Panc1 (cell line): ENCODE measurements at regions not wholly inside any gene's neighbourhood (a gene's known extent, or its start where the extent isn't known, plus 50 kb on each side); places are given as distances from the start of the nearest gene placed in this dataset.

Experiments
- CTCF ChIP-seq: fragments of 450-650 bp; IDR thresholded peaks from 2 replicates; pipeline ENCODE4 v1.5.1; 2017; ENCODE audit warnings: mild to moderate bottlenecking
- POLR2AphosphoS5 ChIP-seq: IDR thresholded peaks from 2 replicates; pipeline ENCODE4 v1.6.1; 2012; ENCODE audit warnings: mild to moderate bottlenecking, low read depth, low read length, moderate library complexity
- REST ChIP-seq, 2 experiments: IDR thresholded peaks; 2 replicates each; pipeline ENCODE4 v1.6.1; 2011 to 2012; ENCODE audit warnings: low read depth in 2 of 2, control low read depth in 1 of 2, low read length in 1 of 2, mild to moderate bottlenecking in 1 of 2, moderate library complexity in 1 of 2; ENCODE audit not compliant: insufficient read depth in 1 of 2

GRCh38 chr1:102431253-102431652, 434.5 kb upstream of the OLFM3 start:
- TF ChIP-seq POLR2AphosphoS5 (no peak), CTCF (no peak), REST (IDR thresholded peaks at IDR 0.05; ENCODE audit: insufficient read depth in 1 of 2, low read depth in 2 of 2, low read length in 1 of 2) (no peak)
